HCT116 (cell line): ENCODE measurements at regions not wholly inside any gene's neighbourhood (a gene's known extent, or its start where the extent isn't known, plus 50 kb on each side); places are given as distances from the start of the nearest gene placed in this dataset.

Experiments
- ATAC-seq: fragments of 200-7000 bp; cut with Tn5 transposase; 2 replicates; pipeline ENCODE4 v1.9.1; 2020; ENCODE audit warnings: mild to moderate bottlenecking, moderate library complexity
- BruUV-seq: library from RNA; stranded (reverse); fragments of 400-500 nt; replicated peaks from 2 replicates; lab custom pipeline; 2021; lab: Mats Ljungman, UMichigan
- CTCF ChIA-PET: fragments of 300-600 bp; sonication (Branson Sonifier 250); formaldehyde crosslinking; loops from one replicate; lab custom pipeline; 2021; ENCODE audit warnings: antibody characterized with exemption; lab: Charles Lee
- POLR2A ChIA-PET: fragments of 300-600, 350-600 bp; sonication (Branson Sonifier 250); formaldehyde crosslinking; loops from one replicate; lab custom pipeline; 2021; ENCODE audit warnings: antibody characterized with exemption; lab: Charles Lee
- RAD21 ChIA-PET, 2 experiments: fragments of 300-600 bp; sonication (Branson Sonifier 250); formaldehyde crosslinking; loops; one replicate each; lab custom pipeline; 2023; ENCODE audit warnings: low total read pairs in 2 of 2; ENCODE audit not compliant: uncharacterized antibody in 2 of 2, unreplicated experiment in 2 of 2, low non-redundant PET in 1 of 2; lab: Charles Lee
- DNase-seq: peaks from one replicate; pipeline ENCODE4 v3.0.0-alpha.2; 2010; ENCODE audit warnings: low read depth, low spot score
- H2AFZ ChIP-seq: fragments of 200-600 bp; shearing (Covaris generic), sonication (generic); 2 replicates; pipeline ENCODE4 v1.6.1; 2017; ENCODE audit warnings: low read depth, mixed run types, mixed read lengths, antibody characterized with exemption, low read length; ENCODE audit not compliant: poor library complexity, severe bottlenecking
- H3K27ac ChIP-seq: 2 replicates; pipeline ENCODE4 v1.5.1; 2012; ENCODE audit warnings: low read depth, low read length
- H3K27me3 ChIP-seq: fragments of 200-600 bp; sonication (generic); 2 replicates; pipeline ENCODE4 v1.6.1; 2016; ENCODE audit warnings: mixed run types, low read length, mixed read lengths; ENCODE audit not compliant: insufficient read depth
- H3K36me3 ChIP-seq, 2 experiments: fragments of 200-500 bp in 1 of 2; fragments of 200-600 bp in 1 of 2; sonication (Bioruptor generic) in 1 of 2; sonication (generic) in 1 of 2; 2 replicates each; pipeline versions ENCODE4 v1.5.1 to v1.6.1; 2014 to 2016; ENCODE audit warnings: low read length in 2 of 2, inconsistent platforms in 1 of 2, mixed read lengths in 1 of 2, mixed run types in 1 of 2; ENCODE audit not compliant: insufficient read depth in 2 of 2, control insufficient read depth in 1 of 2
- H3K4me1 ChIP-seq, 2 experiments: fragments of 200-600 bp in 1 of 2; sonication (generic) in 1 of 2; 2 replicates each; pipeline versions ENCODE4 v1.5.1 to v1.6.1; 2012 to 2017; ENCODE audit warnings: low read length in 2 of 2, inconsistent platforms in 1 of 2, mild to moderate bottlenecking in 1 of 2, mixed read lengths in 1 of 2, mixed run types in 1 of 2, moderate library complexity in 1 of 2; ENCODE audit not compliant: insufficient read depth in 2 of 2, control insufficient read depth in 1 of 2
- H3K4me2 ChIP-seq: fragments of 200-600 bp; sonication (generic); 2 replicates; pipeline ENCODE4 v1.6.1; 2017; ENCODE audit warnings: mixed run types, low read length, mixed read lengths
- H3K4me3 ChIP-seq, 2 experiments: fragments of 200-600 bp in 1 of 2; sonication (generic) in 1 of 2; replicated peaks in 1 of 2; 2 replicates each; pipeline ENCODE4 v1.5.1; 2011 to 2016; ENCODE audit warnings: low read length in 2 of 2, control low read depth in 1 of 2, low read depth in 1 of 2, mild to moderate bottlenecking in 1 of 2, mixed read lengths in 1 of 2, mixed run types in 1 of 2
- H3K79me2 ChIP-seq: fragments of 200-600 bp; sonication (generic); 2 replicates; pipeline ENCODE4 v1.6.1; 2017; ENCODE audit warnings: mild to moderate bottlenecking, mixed run types, low read length, moderate library complexity, mixed read lengths; ENCODE audit not compliant: insufficient read depth
- H3K9ac ChIP-seq: fragments of 200-600 bp; sonication (generic); 2 replicates; pipeline ENCODE4 v1.6.1; 2016; ENCODE audit warnings: low read length, mixed read lengths
- H3K9me2 ChIP-seq: fragments of 200-600 bp; sonication (generic), shearing (Covaris generic); 2 replicates; pipeline ENCODE4 v1.6.1; 2017; ENCODE audit warnings: mixed run types, mild to moderate bottlenecking, moderate library complexity; ENCODE audit not compliant: insufficient read depth
- H3K9me3 ChIP-seq, 2 experiments: fragments of 200-500 bp in 1 of 2; fragments of 200-600 bp in 1 of 2; sonication (Bioruptor generic) in 1 of 2; sonication (generic) in 1 of 2; 2 replicates each; pipeline ENCODE4 v1.6.1; 2014 to 2017; ENCODE audit warnings: low read length in 2 of 2, mixed read lengths in 2 of 2, inconsistent platforms in 1 of 2, low read depth in 1 of 2, mild to moderate bottlenecking in 1 of 2, mixed run types in 1 of 2, moderate library complexity in 1 of 2; ENCODE audit not compliant: control insufficient read depth in 1 of 2, insufficient read depth in 1 of 2
- H4K20me1 ChIP-seq: fragments of 200-600 bp; sonication (generic), shearing (Covaris generic); 2 replicates; pipeline ENCODE4 v1.6.1; 2017; ENCODE audit warnings: mixed run types, mild to moderate bottlenecking, moderate library complexity; ENCODE audit not compliant: insufficient read depth
- CBX3 ChIP-seq: IDR thresholded peaks from 2 replicates; pipeline ENCODE4 v1.6.1; 2012; ENCODE audit warnings: low read depth
- CEBPB ChIP-seq: IDR thresholded peaks from 2 replicates; pipeline ENCODE4 v1.6.1; 2012; ENCODE audit warnings: low read depth
- EGR1 ChIP-seq: IDR thresholded peaks from 2 replicates; pipeline ENCODE4 v1.6.1; 2012; ENCODE audit warnings: low read depth
- ELF1 ChIP-seq: IDR thresholded peaks from 2 replicates; pipeline ENCODE4 v1.6.1; 2012; ENCODE audit warnings: low read depth, borderline replicate concordance
- EZH2phosphoT487 ChIP-seq: fragments of 200-600 bp; IDR thresholded peaks from 2 replicates; pipeline ENCODE4 v1.6.1; 2018; ENCODE audit warnings: antibody characterized with exemption, borderline replicate concordance
- FOSL1 ChIP-seq: IDR thresholded peaks from 2 replicates; pipeline ENCODE4 v1.6.1; 2012; ENCODE audit warnings: low read depth
- JUND ChIP-seq: IDR thresholded peaks from 2 replicates; pipeline ENCODE4 v1.6.1; 2012
- POLR2A ChIP-seq: IDR thresholded peaks from 2 replicates; pipeline ENCODE4 v1.7.0; 2011; ENCODE audit warnings: borderline replicate concordance; ENCODE audit not compliant: insufficient read depth, insufficient read length; ENCODE audit errors: extremely low read depth
- POLR2AphosphoS5 ChIP-seq: IDR thresholded peaks from 2 replicates; pipeline ENCODE4 v1.6.1; 2011; ENCODE audit warnings: mild to moderate bottlenecking, low read depth, low read length, moderate library complexity
- RAD21 ChIP-seq: IDR thresholded peaks from 2 replicates; pipeline ENCODE4 v1.6.1; 2012; ENCODE audit warnings: low read depth, mild to moderate bottlenecking
- SIN3A ChIP-seq: IDR thresholded peaks from 2 replicates; pipeline ENCODE4 v1.6.1; 2012; ENCODE audit warnings: low read depth
- SP1 ChIP-seq: IDR thresholded peaks from 2 replicates; pipeline ENCODE4 v1.6.1; 2012; ENCODE audit warnings: low read depth
- SRF ChIP-seq: IDR thresholded peaks from 2 replicates; pipeline ENCODE4 v1.6.1; 2012; ENCODE audit warnings: low read depth
- TCF7L2 ChIP-seq: IDR thresholded peaks from 2 replicates; pipeline ENCODE4 v1.7.0; 2011; ENCODE audit warnings: borderline replicate concordance, inconsistent platforms; ENCODE audit not compliant: insufficient read depth, insufficient read length; ENCODE audit errors: extremely low read depth
- ZFX ChIP-seq: fragments of 450-650 bp; IDR thresholded peaks from 2 replicates; pipeline ENCODE4 v1.6.1; 2017
- ZNF274 ChIP-seq: fragments of 200-500 bp; sonication (Bioruptor generic); IDR thresholded peaks from 2 replicates; pipeline ENCODE4 v1.6.1; 2014; ENCODE audit warnings: mild to moderate bottlenecking, low read depth, low read length, inconsistent platforms
- intact Hi-C: fragments of 100-400 bp; cut with micrococcal nuclease; formaldehyde crosslinking; loops from 2 replicates; pipeline ENCODE4 v1.10.0; 2022
- TF ChIP-seq, protein P1 (sequence below): IDR thresholded peaks from 2 replicates; pipeline ENCODE4 v1.6.1; 2012
- TF ChIP-seq, protein P2 (sequence below): IDR thresholded peaks from 2 replicates; pipeline ENCODE4 v1.6.1; 2012; ENCODE audit warnings: low read depth

GRCh38 chr5:159763562-159763961 lies 152.7 kb upstream of the ADRA1B start:
- POLR2A ChIA-PET: no interaction called here
- BruUV-seq: no TSS peak
- Histone ChIP-seq H2AFZ (no peak overlapping the region), H3K4me2 (no peak overlapping the region)
- no peak for TF ChIP-seq ZNF274
- no peak for TF ChIP-seq SRF
- no peak for TF ChIP-seq ELF1
- no peak for TF ChIP-seq EGR1
- TF ChIP-seq JUND: no peak
- TF ChIP-seq POLR2A: no peak
- TF ChIP-seq FOSL1: no peak
- TF ChIP-seq, protein P1, sequence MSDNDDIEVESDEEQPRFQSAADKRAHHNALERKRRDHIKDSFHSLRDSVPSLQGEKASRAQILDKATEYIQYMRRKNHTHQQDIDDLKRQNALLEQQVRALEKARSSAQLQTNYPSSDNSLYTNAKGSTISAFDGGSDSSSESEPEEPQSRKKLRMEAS: no peak
- TF ChIP-seq SIN3A: no peak
- TF ChIP-seq RAD21: no peak
- no peak for TF ChIP-seq CEBPB
- no peak for TF ChIP-seq EZH2phosphoT487
- TF ChIP-seq, protein P2, sequence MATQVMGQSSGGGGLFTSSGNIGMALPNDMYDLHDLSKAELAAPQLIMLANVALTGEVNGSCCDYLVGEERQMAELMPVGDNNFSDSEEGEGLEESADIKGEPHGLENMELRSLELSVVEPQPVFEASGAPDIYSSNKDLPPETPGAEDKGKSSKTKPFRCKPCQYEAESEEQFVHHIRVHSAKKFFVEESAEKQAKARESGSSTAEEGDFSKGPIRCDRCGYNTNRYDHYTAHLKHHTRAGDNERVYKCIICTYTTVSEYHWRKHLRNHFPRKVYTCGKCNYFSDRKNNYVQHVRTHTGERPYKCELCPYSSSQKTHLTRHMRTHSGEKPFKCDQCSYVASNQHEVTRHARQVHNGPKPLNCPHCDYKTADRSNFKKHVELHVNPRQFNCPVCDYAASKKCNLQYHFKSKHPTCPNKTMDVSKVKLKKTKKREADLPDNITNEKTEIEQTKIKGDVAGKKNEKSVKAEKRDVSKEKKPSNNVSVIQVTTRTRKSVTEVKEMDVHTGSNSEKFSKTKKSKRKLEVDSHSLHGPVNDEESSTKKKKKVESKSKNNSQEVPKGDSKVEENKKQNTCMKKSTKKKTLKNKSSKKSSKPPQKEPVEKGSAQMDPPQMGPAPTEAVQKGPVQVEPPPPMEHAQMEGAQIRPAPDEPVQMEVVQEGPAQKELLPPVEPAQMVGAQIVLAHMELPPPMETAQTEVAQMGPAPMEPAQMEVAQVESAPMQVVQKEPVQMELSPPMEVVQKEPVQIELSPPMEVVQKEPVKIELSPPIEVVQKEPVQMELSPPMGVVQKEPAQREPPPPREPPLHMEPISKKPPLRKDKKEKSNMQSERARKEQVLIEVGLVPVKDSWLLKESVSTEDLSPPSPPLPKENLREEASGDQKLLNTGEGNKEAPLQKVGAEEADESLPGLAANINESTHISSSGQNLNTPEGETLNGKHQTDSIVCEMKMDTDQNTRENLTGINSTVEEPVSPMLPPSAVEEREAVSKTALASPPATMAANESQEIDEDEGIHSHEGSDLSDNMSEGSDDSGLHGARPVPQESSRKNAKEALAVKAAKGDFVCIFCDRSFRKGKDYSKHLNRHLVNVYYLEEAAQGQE: no peak
- no peak for TF ChIP-seq CBX3
- no peak for TF ChIP-seq ZFX
- TF ChIP-seq POLR2AphosphoS5: no peak
- TF ChIP-seq TCF7L2: no peak
- no peak for TF ChIP-seq SP1
- TF ChIP-seq, all 23 proteins: peak for 0
- peaks cover 0 to 6% of the 10 kb centered on the region in 2 experiments; a peak in 1 of 4 replicates for H3K4me1 ChIP-seq
- ChIA-PET RAD21 (interaction anchor here in 1 of 2 experiments (0.9 kb wide), 1 partner anchor 223 kb away, joined by 3 read pairs; no protein-coding TSS in a partner anchor), CTCF (no interaction called here)
- no peak overlapping the region for H3K27ac ChIP-seq
- H3K9me2 ChIP-seq: 0 out of 2 replicates have a peak, but pooled peaks cover 3% of the 10 kb centered on the region
- no peak for ATAC-seq
- no peak for DNase-seq
- no peaks in the 10 kb centered on the region for H3K79me2 ChIP-seq
- no peaks in the 10 kb centered on the region for H3K36me3 ChIP-seq
- H3K9me3 ChIP-seq: no peaks in the 10 kb centered on the region
- no peaks in the 10 kb centered on the region for H4K20me1 ChIP-seq
- H3K4me3 ChIP-seq: no peak overlapping the region
- H3K27me3 ChIP-seq: no peaks in the 10 kb centered on the region
- no peak overlapping the region for H3K9ac ChIP-seq
- intact Hi-C loops: no loop called here
